ENCODE measurements at regions not wholly inside any gene's neighbourhood (a gene's known extent, or its start where the extent isn't known, plus 50 kb on each side); places are given as distances from the start of the nearest gene placed in this dataset.

DNA sequence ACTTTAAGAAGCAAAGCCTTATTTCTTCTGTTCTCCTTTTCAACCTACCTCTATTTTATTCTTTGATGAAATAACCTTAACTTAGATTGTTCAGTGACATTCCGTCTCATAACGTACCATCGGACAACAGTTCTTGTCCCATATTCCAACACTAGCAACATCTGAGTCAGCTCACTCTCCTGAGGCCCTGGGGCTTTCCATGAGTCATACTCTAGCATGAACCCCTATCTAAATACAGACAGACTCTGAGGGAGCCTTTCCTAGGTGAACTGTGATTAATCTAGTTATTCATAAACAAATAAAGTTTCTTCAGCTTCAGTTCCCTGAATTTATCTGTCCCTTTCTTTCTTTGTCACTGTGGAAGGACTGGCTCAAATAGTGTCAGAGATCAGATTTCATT is 168.7 kb upstream of the LYZL1 start:
- no peak overlapping the region for H3K27ac ChIP-seq (ENCODE audit: low read depth in 1 of 2, low read length in 2 of 2)
- H3K4me3 ChIP-seq (ENCODE audit: low read depth in 1 of 3, low read length in 3 of 3) = no peak overlapping the region
- H3K9ac ChIP-seq (ENCODE audit: low read depth in 1 of 2, low read length in 2 of 2) = no peak overlapping the region
- no peak for DNase-seq (ENCODE audit: low spot score)
- no peaks in the 10 kb centered on the region for H3K4me1 ChIP-seq (ENCODE audit: control insufficient read depth in 4 of 4, insufficient read depth in 4 of 4, low read length in 3 of 4)
- TF ChIP-seq HNF4G (IDR thresholded peaks at IDR 0.05) = no peak
- TF ChIP-seq SP1 (IDR thresholded peaks at IDR 0.05) = no peak
- no peak for TF ChIP-seq FOXA1 (IDR thresholded peaks at IDR 0.05)
- no peak for TF ChIP-seq RXRA (IDR thresholded peaks at IDR 0.05)
- no peak for TF ChIP-seq MAX (IDR thresholded peaks at IDR 0.05)
- TF ChIP-seq CTCF (IDR thresholded peaks at IDR 0.05; ENCODE audit: low read depth, low read length, missing input control) = no peak
- TF ChIP-seq GABPA (IDR thresholded peaks at IDR 0.05 in 1 of 2, conservative IDR thresholded peaks at IDR 0.05 in 1 of 2) = no peak
- TF ChIP-seq, protein P1, sequence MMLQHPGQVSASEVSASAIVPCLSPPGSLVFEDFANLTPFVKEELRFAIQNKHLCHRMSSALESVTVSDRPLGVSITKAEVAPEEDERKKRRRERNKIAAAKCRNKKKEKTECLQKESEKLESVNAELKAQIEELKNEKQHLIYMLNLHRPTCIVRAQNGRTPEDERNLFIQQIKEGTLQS (IDR thresholded peaks at IDR 0.05) = no peak
- no peak for TF ChIP-seq FOXA2 (IDR thresholded peaks at IDR 0.05)
- no peak for TF ChIP-seq NR2F2 (IDR thresholded peaks at IDR 0.05)
- TF ChIP-seq TAF1 (conservative IDR thresholded peaks at IDR 0.05) = no peak
- no peak for TF ChIP-seq JUND (IDR thresholded peaks at IDR 0.05)
- no peak for TF ChIP-seq HNF4A (conservative IDR thresholded peaks at IDR 0.05)
- H3K9me3 ChIP-seq (ENCODE audit: control insufficient read depth in 4 of 4, low read length in 3 of 4) = peaks cover 0 to 9% (median 0%) of the 10 kb centered on the region in 4 donors
- 96% methylated on average over 3 of the region's 3 CpGs for WGBS
- no peaks in the 10 kb centered on the region for H3K36me3 ChIP-seq (ENCODE audit: control insufficient read depth in 4 of 4, insufficient read depth in 3 of 4, low read depth in 1 of 4, low read length in 3 of 4)
- H3K27me3 ChIP-seq (ENCODE audit: control insufficient read depth in 4 of 4, insufficient read depth in 4 of 4, low read length in 3 of 4) = no peaks in the 10 kb centered on the region

- H3K27ac ChIP-seq (ENCODE audit: low read depth in 1 of 2, low read length in 2 of 2) = no peak overlapping the region
- WGBS = 79% methylated on average over 6 of the region's 6 CpGs
- H3K9me3 ChIP-seq (ENCODE audit: control insufficient read depth in 4 of 4, low read length in 3 of 4) = no peaks in the 10 kb centered on the region
- H3K36me3 ChIP-seq (ENCODE audit: control insufficient read depth in 4 of 4, insufficient read depth in 3 of 4, low read depth in 1 of 4, low read length in 3 of 4) = no peaks in the 10 kb centered on the region
- no peak overlapping the region for H3K4me3 ChIP-seq (ENCODE audit: low read depth in 1 of 3, low read length in 3 of 3)
- H3K27me3 ChIP-seq (ENCODE audit: control insufficient read depth in 4 of 4, insufficient read depth in 4 of 4, low read length in 3 of 4) = no peaks in the 10 kb centered on the region
- H3K9ac ChIP-seq (ENCODE audit: low read depth in 1 of 2, low read length in 2 of 2) = no peak overlapping the region
- DNase-seq (ENCODE audit: low spot score) = no peak
- H3K4me1 ChIP-seq (ENCODE audit: control insufficient read depth in 4 of 4, insufficient read depth in 4 of 4, low read length in 3 of 4) = no peaks in the 10 kb centered on the region
- no peak for TF ChIP-seq RAD21 (IDR thresholded peaks at IDR 0.05)
- no peak for TF ChIP-seq SP1 (IDR thresholded peaks at IDR 0.05)
- TF ChIP-seq CTCF (IDR thresholded peaks at IDR 0.05; ENCODE audit: low read depth, low read length, missing input control) = no peak
- TF ChIP-seq GABPA (IDR thresholded peaks at IDR 0.05 in 1 of 2, conservative IDR thresholded peaks at IDR 0.05 in 1 of 2) = no peak
- no peak for TF ChIP-seq FOXA2 (IDR thresholded peaks at IDR 0.05)
- no peak for TF ChIP-seq NR2F2 (IDR thresholded peaks at IDR 0.05)
Measured at GRCh38 chr10:29124864-29125263, 164.0 kb upstream of the LYZL1 start.
